Spleen (tissue), 7 donors: ENCODE measurements at regions not wholly inside any gene's neighbourhood (a gene's known extent, or its start where the extent isn't known, plus 50 kb on each side); places are given as distances from the start of the nearest gene placed in this dataset.

Experiments
- CTCF ChIP-seq, 11 experiments: fragments of 200-600 bp in 7 of 11; fragments of 450-650 bp in 4 of 11; sonication (generic) in 4 of 11; IDR thresholded peaks in 8 of 11; conservative IDR thresholded peaks in 3 of 11; 1 replicate in 7 of 11; 2 replicates in 4 of 11; pipeline versions ENCODE4 v1.4.0 to v1.8.0; 2016 to 2021; ENCODE audit warnings: antibody characterized with exemption in 11 of 11, inconsistent platforms in 4 of 11, mild to moderate bottlenecking in 1 of 11
- POLR2A ChIP-seq, 3 donors: fragments of 450-650 bp; IDR thresholded peaks; one replicate each; pipeline ENCODE4 v1.5.1; 2017; ENCODE audit warnings: antibody characterized with exemption in 3 of 3, mild to moderate bottlenecking in 1 of 3
- donor health status: DM: no; HTN: no; CAD: no; lungs with moderate emphysema.
- donor health status: DM: no; HTN: no; CAD: no.
- donor health status: DM: no; HTN: no; CAD: no.

GRCh38 chr3:139227827-139228226, 116.0 kb upstream of the MRPS22 start:
- no peak for TF ChIP-seq CTCF (IDR thresholded peaks at IDR 0.05 in 8 of 11, conservative IDR thresholded peaks at IDR 0.05 in 3 of 11)
- TF ChIP-seq POLR2A (IDR thresholded peaks at IDR 0.05) = no peak
